OCI-M1 (cell line): ENCODE measurements at regions not wholly inside any gene's neighbourhood (a gene's known extent, or its start where the extent isn't known, plus 50 kb on each side); places are given as distances from the start of the nearest gene placed in this dataset.
"Not testable (repeated sequence)": the region's sequence is repeated elsewhere in the genome, so short reads cannot be mapped to it uniquely, and the experiment has no call there.

Experiments used
- DNase-seq: peaks from one replicate; lab custom pipeline; 2025; lab: John Stamatoyannopoulos, UW

DNA sequence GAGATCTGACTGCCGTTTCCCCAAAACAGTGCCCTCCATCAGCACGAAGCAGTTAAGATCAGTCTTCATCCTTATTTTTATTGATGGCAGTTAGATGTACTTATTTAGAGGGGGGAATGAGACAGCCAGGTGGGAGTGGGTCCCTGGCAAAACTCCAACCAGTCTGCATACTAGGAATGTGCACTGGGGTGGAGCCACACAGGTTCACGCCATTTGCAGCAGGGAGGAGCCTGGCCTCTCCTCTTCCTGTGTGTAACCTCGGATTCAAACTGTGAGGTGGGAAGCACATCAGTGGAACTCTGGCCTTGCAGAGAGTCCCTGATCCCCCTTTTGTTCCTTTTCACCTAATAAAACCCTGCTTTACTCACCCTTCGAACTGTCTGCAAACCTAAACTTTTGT is 987.7 kb upstream of the GRIA3 start:
- DNase-seq, result no peak

GRCh38 chrX:122203399-122203798 is 980.7 kb upstream of the GRIA3 start:
- DNase-seq, result no peak

GRCh38 chrX:122218666-122219065 is 965.4 kb upstream of the GRIA3 start:
- no peak for DNase-seq

- no peak for DNase-seq
Measured at GRCh38 chrX:122219226-122219625, 964.9 kb upstream of the GRIA3 start.

- DNase-seq, result no peak
Measured at GRCh38 chrX:122219735-122220134, 964.3 kb upstream of the GRIA3 start.

DNA sequence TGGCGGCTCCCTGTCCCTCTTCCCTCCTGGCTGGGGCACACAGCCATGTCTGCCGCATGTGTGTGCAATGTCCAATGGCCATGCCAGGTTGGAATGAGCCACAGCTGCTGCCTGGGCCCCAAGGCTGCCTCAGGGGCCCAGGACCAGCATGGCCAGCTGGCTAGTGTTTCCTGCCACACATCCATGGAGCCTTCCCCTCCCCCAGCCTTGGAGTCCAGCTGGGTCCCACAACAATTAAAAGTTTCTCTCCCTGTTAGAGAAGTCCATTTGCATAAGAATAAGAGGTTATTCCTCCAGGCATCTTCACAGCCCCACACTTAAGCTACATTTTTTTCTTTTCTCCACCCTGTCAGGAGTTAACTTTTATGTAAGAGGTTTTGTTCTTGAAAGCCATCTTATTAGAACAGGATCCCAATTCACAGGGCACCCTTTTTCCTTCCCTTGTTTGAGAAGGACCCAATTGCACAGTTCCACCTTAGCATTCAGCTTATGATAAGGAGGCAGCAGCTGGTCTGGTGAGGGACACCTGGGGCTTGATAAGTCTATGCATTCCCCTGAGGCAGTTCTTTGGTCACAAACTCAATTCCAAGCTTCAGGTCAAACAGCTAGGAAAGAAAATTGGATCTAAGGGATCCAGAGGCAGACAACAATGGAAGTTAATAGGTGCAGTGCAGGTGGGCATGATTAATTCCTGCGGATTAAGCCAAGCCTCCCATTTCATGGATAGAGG is 963.3 kb upstream of the GRIA3 start:
- no peak for DNase-seq

DNA sequence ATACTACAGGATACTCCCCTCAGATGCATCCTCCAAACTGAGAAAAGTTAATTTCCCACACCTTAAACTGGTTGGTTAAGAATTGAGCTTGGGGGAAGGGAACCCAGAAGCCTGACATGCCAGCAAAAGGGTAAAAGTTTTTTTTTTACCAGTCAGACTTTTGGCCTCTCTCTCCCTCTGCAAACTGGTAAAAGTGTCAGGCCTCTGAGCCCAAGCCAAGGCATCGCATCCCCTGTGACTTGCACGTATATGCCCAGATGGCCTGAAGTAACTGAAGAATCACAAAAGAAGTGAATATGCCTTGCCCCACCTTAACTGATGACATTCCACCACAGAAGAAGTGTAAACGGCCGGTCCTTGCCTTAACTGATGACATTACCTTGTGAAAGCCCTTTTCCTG is 962.3 kb upstream of the GRIA3 start:
- not testable (repeated sequence) for DNase-seq

DNA sequence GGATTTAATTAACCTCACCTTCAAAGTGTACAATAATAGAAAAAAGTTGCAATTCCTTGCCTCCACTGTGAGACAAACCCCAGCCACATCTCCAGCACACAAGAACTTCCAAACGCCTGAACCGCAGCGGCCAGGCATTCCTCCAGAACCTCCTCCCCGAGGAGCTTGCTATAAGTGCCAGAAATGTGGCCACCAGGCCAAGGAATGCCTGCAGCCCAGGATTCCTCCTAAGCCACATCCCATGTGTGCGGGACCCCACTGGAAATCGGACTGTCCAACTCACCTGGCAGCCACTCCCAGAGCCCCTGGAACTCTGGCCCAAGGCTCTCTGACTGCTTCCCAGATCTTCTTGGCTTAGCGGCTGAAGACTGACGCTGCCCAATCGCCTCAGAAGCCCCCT is 959.9 kb upstream of the GRIA3 start:
- DNase-seq, result not testable (repeated sequence)

GRCh38 chrX:122238801-122239200 is 945.3 kb upstream of the GRIA3 start:
- no peak for DNase-seq

- no peak for DNase-seq
Measured at GRCh38 chrX:122241959-122242358, 942.1 kb upstream of the GRIA3 start.

DNA sequence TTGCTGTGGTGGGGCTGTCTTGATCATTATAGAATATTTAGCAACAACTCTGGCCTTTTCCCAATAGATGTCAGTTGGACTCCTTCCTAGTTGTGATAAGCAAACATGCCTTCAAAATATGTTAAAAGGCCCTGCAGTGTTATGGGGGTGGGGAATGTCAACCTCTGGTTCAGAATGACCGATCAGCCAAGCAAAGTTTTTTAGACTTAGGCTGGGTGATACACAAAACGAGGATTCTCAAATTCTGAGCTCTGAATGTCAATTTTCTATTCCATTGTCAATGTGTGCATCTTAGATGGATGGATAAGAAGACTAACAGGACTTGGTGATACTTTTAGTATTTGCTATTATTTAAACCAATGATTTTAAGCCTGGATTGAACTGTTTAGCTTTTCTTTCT is 940.0 kb upstream of the GRIA3 start:
- DNase-seq, result no peak

- no peak for DNase-seq
Measured at GRCh38 chrX:122245175-122245574, 938.9 kb upstream of the GRIA3 start.

DNA sequence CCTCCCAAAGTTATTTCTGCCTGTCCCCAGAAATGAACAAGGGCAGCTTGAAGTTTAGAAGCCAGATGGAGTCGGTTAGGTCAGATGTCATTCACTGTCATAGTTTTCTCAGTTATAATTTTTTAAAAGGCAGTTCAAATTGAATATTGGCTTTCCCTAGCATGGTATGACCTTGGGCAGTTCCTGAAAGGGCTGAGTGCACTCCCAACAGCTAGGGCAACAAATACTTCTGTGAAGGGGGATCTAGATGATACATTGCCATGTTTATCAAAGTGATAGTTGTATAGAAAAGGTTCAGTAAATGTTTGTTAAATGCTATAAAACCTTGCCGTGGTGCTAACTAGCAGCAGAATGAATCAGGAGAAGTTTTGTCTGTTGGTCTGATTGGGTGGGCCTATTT is 938.1 kb upstream of the GRIA3 start:
- no peak for DNase-seq

DNA sequence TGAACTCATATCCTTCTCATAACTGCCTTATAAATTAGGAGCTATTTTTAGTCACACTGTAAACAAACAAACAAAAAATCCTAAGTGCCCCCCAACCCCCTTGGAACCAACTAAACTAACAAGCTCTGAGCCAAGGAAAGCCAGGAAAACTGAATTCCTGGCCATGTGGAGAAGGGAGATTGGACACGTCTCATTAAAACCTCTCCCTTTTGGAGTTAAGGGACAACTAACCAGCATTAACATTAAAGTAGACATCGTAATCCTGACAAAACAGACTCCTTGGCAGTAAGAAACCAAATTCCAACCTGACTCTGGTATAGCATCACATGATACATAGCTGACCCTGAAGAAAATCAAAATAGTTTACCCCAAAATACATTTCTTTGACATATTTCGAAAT is 937.1 kb upstream of the GRIA3 start:
- no peak for DNase-seq

- no peak for DNase-seq
Measured at GRCh38 chrX:122248681-122249080, 935.4 kb upstream of the GRIA3 start.

DNA sequence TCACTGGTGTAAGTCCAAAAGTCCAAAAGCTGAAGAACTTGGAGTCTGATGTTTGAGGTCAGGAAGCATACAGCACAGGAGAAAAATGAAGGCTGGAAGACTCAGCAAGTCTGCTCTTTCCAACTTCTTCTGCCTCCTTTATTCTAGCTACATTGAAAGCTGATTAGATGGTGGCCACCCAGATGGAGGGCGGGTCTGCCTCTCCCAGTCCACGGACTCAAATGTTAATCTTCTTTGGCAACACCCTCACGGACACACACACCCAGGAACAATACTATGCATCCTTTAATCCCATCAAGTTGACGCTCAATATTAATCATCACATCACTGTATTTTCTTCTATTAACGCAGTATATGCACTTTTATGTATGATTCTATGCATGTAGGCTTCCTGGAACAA is 931.6 kb upstream of the GRIA3 start:
- no peak for DNase-seq

- DNase-seq, result no peak
Measured at GRCh38 chrX:122268353-122268752, 915.7 kb upstream of the GRIA3 start.

- no peak for DNase-seq
Measured at GRCh38 chrX:122269243-122269781, 914.8 kb upstream of the GRIA3 start.

- DNase-seq, result no peak
Measured at GRCh38 chrX:122270809-122271494, 913.1 kb upstream of the GRIA3 start.

DNA sequence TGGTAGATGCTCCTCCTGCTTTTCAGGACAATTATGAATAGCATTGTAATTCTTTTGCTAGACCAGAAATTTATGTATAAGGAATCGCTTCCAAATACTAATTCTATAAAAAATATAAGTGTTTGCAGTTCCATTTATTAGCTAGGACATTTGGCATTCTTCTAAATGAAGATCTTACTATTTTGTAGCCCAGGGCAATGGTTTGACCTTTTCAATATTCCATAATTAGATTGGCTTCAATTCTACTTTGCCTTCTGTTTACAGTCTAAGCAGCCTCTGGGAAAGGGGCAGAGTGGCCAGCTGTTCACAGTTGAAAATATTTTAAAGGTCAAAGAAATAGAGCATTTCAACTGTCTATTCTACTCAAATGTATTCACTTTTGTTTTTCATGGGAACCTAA is 912.1 kb upstream of the GRIA3 start:
- DNase-seq, result no peak

DNA sequence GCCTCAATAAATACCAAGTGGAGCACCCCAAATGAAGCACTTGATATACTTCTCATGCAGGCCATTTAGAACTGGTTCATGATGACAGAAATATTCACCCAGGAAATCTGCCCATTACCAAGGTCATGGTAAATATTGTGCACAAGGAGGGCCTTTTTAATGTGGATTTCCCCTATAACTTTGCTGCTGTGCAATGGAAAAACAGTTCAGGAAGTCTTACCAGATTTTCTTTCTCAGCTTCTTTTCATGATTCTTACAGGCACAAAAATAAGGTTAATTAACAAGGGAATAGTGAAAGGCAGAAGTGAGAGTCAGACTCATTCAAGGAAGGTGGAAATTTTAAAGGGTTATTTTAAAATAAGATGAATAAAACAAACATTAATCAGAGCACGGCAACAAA is 904.3 kb upstream of the GRIA3 start:
- DNase-seq, result no peak

DNA sequence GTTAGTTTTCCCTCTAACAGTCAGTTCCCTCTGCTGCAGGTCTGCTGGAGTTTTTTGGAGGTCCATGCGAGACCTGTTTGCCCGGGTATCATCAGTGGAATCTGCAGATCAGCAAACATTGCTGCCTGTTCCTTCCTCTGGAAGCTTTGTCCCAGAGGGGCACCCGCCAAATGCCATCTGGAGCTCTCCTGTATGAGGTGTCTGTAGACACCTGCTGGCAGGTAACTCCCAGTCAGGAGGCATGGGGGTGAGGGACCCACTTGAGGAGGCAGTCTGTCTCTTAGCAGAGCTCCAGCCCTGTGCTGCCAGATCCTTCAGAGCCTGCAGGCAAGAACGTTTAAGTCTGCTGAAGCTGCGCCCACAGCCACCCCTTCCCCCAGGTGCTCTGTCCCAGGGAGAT is 884.3 kb upstream of the GRIA3 start:
- not testable (repeated sequence) for DNase-seq

GRCh38 chrX:122301491-122301890 is 882.6 kb upstream of the GRIA3 start:
- DNase-seq, result no peak

- DNase-seq, result no peak
Measured at GRCh38 chrX:122303761-122304160, 880.3 kb upstream of the GRIA3 start.
